Upper lobe of left lung (tissue), 6 donors: ENCODE measurements at regions not wholly inside any gene's neighbourhood (a gene's known extent, or its start where the extent isn't known, plus 50 kb on each side); places are given as distances from the start of the nearest gene placed in this dataset.

Source experiments
- ATAC-seq, 2 donors: fragments of 200-7000 bp; cut with Tn5 transposase; one replicate each; pipeline ENCODE4 v1.9.1; 2022; ENCODE audit warnings: mild to moderate bottlenecking in 2 of 2, moderate library complexity in 2 of 2; ENCODE audit not compliant: low FRiP score in 2 of 2
- DNase-seq, 2 donors: peaks; one replicate each; pipeline ENCODE4 v3.0.0-alpha.2; 2019 to 2020
- H3K27ac ChIP-seq, 4 donors: fragments of 200-600 bp; sonication (generic); one replicate each; pipeline ENCODE4 v1.5.1; 2016 to 2019
- H3K27me3 ChIP-seq, 4 donors: fragments of 200-600 bp; sonication (generic); one replicate each; pipeline ENCODE4 v1.5.1; 2017 to 2019
- H3K36me3 ChIP-seq, 4 donors: fragments of 200-600 bp; sonication (generic); one replicate each; pipeline ENCODE4 v1.5.1; 2016 to 2019
- H3K4me1 ChIP-seq, 4 donors: fragments of 200-600 bp; sonication (generic); one replicate each; pipeline ENCODE4 v1.5.1; 2018 to 2019
- H3K4me3 ChIP-seq, 4 donors: fragments of 200-600 bp; sonication (generic); one replicate each; pipeline ENCODE4 v1.5.1; 2017 to 2019; ENCODE audit warnings: mild to moderate bottlenecking in 2 of 4, moderate library complexity in 1 of 4
- H3K9me3 ChIP-seq, 4 donors: fragments of 200-600 bp; sonication (generic); one replicate each; pipeline ENCODE4 v1.5.1; 2018 to 2019
- EP300 ChIP-seq, 4 donors: sonication (generic); formaldehyde crosslinking; IDR thresholded peaks; one replicate each; pipeline ENCODE4 v1.5.1; 2017; ENCODE audit warnings: antibody characterized with exemption in 4 of 4, control low read depth in 2 of 4
- POLR2A ChIP-seq, 4 donors: fragments of 450-650 bp; IDR thresholded peaks; one replicate each; pipeline ENCODE4 v1.5.1; 2016 to 2017; ENCODE audit warnings: antibody characterized with exemption in 4 of 4, mild to moderate bottlenecking in 2 of 4
- POLR2AphosphoS5 ChIP-seq, 2 donors: sonication (generic); formaldehyde crosslinking; IDR thresholded peaks; one replicate each; pipeline ENCODE4 v1.5.1; 2017; ENCODE audit warnings: antibody characterized with exemption in 2 of 2
- WGBS, 2 donors: methylation state at CpG; one replicate each; pipeline ENCODE4 v1.1.5; 2017 to 2018; 5-methylcytosine and 5-hydroxymethylcytosine counted together
- TF ChIP-seq, protein P1 (sequence below), 6 experiments: fragments of 450-650 bp in 4 of 6; fragments of 200-600 bp in 2 of 6; sonication (generic) in 2 of 6; IDR thresholded peaks; one replicate each; pipeline ENCODE4 v1.5.1; 2016 to 2019; ENCODE audit warnings: antibody characterized with exemption in 6 of 6
- donor health status: DM: no; HTN: no; CAD: no; lungs with moderate emphysema.
- donor health status: DM: no; HTN: yes; CAD: no; lungs with severe emphysema.

DNA sequence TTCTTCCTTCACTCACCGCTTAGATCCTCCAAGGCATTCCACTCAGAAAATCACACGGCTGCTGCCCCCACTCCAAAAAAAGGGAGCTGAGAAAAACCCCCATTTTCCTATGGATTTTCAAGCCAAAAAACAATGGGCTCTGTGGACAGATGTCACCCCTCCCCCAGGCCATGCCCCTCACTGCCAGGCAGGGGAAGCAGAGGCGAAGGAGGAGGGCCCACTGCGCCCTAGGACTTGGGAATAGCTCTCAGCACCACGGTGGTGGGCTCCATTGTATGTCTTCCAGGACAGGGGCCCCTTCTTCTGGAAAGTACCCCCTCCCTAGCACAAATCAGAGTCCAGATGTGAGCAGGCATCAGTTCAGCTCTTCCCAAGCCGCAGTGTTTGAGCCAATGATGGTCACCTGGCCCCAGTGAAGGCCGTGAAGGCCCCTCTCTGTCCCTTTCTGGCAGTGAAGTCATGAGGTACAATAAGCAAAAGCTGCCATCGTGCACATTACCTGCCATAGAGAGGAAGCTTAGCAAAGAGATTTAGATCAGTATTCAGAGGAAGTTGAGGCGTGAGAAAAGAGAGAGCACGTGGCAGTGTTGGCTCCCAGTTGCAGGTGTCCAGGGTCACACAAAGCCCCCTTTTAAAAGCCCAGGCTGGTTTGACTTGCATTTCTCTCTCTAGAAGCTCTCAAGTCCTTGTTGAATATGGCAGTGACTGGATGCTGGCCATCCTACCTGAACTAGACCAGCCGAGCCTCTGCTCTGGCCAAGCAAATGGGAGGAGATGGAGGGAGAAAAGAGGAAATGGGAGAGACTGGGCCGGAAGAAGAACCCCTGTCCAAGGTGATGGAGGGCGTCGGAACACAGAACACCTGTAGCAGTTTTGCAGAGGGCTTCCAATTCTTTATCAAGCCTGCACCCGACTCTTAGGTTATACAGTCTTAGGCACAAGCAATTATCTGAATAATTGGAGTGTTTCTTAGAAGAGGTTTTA is 149.0 kb downstream of the TOMM20 start:
- no peaks in the 10 kb centered on the region for H3K9me3 ChIP-seq
- H3K36me3 ChIP-seq = no peaks in the 10 kb centered on the region
- H3K4me3 ChIP-seq = peak overlapping the region in 2 of 4 donors; percentile 18 to 21
- no peaks in the 10 kb centered on the region for H3K27me3 ChIP-seq
- peak overlapping the region; percentile 87 to 95 (median 92) for H3K27ac ChIP-seq
- 55 to 67% methylated on average over 14 to 15 of the region's 15 CpGs for WGBS, 2 donors
- H3K4me1 ChIP-seq = peaks cover 66 to 91% (median 75%) of the 10 kb centered on the region in 4 donors
- DNase-seq (no peak), ATAC-seq (no peak)
- TF ChIP-seq EP300 (IDR thresholded peaks at IDR 0.05) = no peak
- TF ChIP-seq POLR2A (IDR thresholded peaks at IDR 0.05) = no peak
- TF ChIP-seq POLR2AphosphoS5 (IDR thresholded peaks at IDR 0.05) = no peak
- TF ChIP-seq, protein P1, sequence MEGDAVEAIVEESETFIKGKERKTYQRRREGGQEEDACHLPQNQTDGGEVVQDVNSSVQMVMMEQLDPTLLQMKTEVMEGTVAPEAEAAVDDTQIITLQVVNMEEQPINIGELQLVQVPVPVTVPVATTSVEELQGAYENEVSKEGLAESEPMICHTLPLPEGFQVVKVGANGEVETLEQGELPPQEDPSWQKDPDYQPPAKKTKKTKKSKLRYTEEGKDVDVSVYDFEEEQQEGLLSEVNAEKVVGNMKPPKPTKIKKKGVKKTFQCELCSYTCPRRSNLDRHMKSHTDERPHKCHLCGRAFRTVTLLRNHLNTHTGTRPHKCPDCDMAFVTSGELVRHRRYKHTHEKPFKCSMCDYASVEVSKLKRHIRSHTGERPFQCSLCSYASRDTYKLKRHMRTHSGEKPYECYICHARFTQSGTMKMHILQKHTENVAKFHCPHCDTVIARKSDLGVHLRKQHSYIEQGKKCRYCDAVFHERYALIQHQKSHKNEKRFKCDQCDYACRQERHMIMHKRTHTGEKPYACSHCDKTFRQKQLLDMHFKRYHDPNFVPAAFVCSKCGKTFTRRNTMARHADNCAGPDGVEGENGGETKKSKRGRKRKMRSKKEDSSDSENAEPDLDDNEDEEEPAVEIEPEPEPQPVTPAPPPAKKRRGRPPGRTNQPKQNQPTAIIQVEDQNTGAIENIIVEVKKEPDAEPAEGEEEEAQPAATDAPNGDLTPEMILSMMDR (IDR thresholded peaks at IDR 0.05) = no peak

DNA sequence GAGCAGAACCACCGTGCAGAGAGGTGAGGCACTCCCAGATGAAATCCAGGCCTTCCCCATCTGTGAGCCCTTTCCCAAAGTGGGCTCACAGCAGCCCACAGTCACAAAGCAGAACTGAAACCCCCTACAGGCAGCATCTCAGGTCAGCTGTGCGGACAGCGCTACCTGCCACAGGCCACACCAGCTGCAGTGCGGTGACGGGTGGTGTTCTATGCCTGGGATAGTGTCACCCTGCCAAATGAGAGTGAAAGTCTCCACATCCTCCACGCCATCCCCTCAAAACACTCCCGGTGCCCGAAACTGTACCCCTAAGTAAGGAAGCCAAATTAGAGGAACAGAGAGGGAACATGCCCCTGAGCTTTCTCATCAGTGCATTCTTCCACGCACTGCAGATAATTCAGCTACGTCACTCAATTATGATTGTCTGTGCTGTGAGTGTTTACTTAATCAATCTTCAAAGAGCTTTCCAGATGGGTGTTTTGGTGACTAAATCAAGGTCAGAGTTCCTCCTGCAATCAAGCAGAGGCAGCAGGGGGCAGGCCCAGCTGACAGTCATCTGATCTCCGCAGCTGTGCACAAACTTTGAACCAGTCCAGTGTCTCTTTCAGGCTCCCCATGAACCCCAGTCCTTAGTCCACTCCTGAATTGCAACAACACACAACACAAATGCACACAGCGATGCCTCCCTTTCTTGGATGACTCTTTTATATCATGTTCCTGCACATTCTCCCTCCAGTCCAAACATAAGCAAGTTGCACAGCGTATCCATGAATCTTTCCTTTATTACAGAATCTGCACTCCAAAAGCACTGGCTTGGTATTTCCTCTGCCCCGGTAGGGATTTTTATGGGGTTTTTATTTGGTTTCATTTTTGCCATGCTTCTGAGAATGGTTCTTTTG is 150.0 kb downstream of the TOMM20 start:
- H3K9me3 ChIP-seq = no peaks in the 10 kb centered on the region
- H3K4me3 ChIP-seq = peak overlapping the region in 1 of 4 donors; percentile 18
- peak in 1 of 2 donors; percentile 77 for DNase-seq
- 25 to 31% methylated on average over 9 to 14 of the region's 14 CpGs for WGBS, 2 donors
- peak in 2 of 4 donors; percentile 43 to 86 for TF ChIP-seq EP300 (IDR thresholded peaks at IDR 0.05)
- TF ChIP-seq, protein P1 (IDR thresholded peaks at IDR 0.05) = peak in 1 of 6 experiments; percentile 11
- TF ChIP-seq POLR2AphosphoS5 (IDR thresholded peaks at IDR 0.05) = peak; percentile 61 to 89
- TF ChIP-seq POLR2A (IDR thresholded peaks at IDR 0.05) = peak in 1 of 4 donors; percentile 72
- H3K4me1 ChIP-seq = peaks cover 64 to 88% (median 73%) of the 10 kb centered on the region in 4 donors
- no peaks in the 10 kb centered on the region for H3K36me3 ChIP-seq
- H3K27me3 ChIP-seq = no peaks in the 10 kb centered on the region
- peak overlapping the region; percentile 87 to 95 (median 92) for H3K27ac ChIP-seq
- ATAC-seq = peak; percentile 53 to 54

DNA sequence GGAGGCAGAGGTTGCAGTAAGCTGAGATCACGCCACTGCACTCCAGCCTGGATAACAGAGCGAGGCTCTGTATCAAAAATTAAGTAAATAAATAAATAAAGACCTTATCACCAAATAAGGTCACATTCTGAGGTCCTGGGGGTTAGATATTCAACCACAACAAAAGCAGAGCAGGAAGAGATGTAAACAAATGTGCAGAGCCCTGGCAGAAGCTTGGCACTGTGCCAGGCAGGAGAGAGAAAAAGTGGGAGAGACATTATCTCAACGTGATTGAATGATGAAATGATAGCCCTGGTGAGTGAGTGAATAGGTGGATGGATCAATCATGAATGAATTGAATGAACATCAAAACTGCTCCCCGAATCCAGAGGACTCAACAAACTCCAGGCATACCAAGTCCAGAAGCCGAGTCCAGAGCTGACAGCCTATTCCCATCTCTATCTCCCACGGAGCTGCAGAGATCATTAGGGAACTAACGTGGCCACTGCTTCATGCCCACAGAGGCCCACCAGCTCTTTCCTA is 150.7 kb downstream of the TOMM20 start:
- ATAC-seq (no peak), DNase-seq (no peak)
- no peak overlapping the region for H3K4me3 ChIP-seq
- no peaks in the 10 kb centered on the region for H3K36me3 ChIP-seq
- H3K4me1 ChIP-seq = peaks cover 64 to 82% (median 73%) of the 10 kb centered on the region in 4 donors
- H3K27ac ChIP-seq = peak overlapping the region; percentile 87 to 95 (median 92)
- H3K27me3 ChIP-seq = no peaks in the 10 kb centered on the region
- 51 to 54% methylated on average over 7 of the region's 7 CpGs for WGBS, 2 donors
- TF ChIP-seq, protein P1 (IDR thresholded peaks at IDR 0.05) = no peak
- TF ChIP-seq EP300 (IDR thresholded peaks at IDR 0.05) (no peak), POLR2AphosphoS5 (IDR thresholded peaks at IDR 0.05) (no peak), POLR2A (IDR thresholded peaks at IDR 0.05) (no peak)
- H3K9me3 ChIP-seq = no peaks in the 10 kb centered on the region

DNA sequence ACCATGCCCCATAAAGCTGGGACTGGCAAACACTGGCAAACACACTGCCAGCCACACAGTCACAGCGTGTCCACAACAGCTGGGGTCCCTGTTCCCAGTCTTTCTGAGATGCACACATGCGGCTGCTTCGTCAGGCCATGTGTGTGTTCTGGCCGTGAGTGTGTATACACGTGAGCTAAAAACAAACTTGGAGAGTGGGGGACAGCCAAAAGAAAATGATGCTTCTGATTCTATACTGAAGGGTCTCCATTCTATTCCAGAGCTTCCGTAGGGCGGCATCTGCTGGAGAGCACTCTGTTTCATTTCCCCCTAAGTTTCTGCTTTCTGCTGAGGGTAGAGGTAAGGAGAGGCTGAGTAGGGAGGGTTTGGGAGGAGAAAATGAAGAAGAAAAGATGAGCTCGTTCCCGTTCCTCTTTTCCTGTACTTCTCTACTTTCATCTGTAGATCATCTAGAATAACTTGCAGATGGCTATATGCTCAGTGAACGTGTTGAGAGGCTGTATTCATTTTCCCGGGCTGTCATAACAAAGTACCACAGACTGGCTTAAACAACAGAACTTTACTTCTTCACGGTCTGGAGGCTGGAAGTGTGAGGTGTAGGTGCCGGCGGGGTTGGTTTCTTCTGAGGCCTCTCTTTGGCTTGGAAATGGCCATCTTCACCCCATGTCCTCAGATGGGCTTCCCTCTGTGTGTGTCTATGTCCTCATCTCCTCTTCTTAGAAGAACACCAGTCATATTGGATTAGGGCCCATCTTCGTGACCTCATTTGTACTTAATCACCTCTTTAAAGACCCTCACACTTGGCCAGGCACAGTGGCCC is 151.6 kb downstream of the TOMM20 start:
- Histone ChIP-seq H3K4me1 (peaks cover 64 to 85% (median 70%) of the 10 kb centered on the region in 4 donors), H3K9me3 (no peaks in the 10 kb centered on the region), H3K4me3 (no peak overlapping the region), H3K27ac (peak overlapping the region; percentile 87 to 95 (median 92)), H3K36me3 (no peaks in the 10 kb centered on the region), H3K27me3 (no peaks in the 10 kb centered on the region)
- ATAC-seq (peak in 1 of 2 donors; percentile 1), DNase-seq (no peak)
- TF ChIP-seq POLR2AphosphoS5 (IDR thresholded peaks at IDR 0.05) = no peak
- peak in 1 of 4 donors; percentile 15 for TF ChIP-seq POLR2A (IDR thresholded peaks at IDR 0.05)
- WGBS, 2 donors = 79 to 87% methylated on average over 15 of the region's 15 CpGs
